ENCODE measurements at regions not wholly inside any gene's neighbourhood (a gene's known extent, or its start where the extent isn't known, plus 50 kb on each side); places are given as distances from the start of the nearest gene placed in this dataset.
"Not testable (repeated sequence)": the region's sequence is repeated elsewhere in the genome, so short reads cannot be mapped to it uniquely, and the experiment has no call there.

DNA sequence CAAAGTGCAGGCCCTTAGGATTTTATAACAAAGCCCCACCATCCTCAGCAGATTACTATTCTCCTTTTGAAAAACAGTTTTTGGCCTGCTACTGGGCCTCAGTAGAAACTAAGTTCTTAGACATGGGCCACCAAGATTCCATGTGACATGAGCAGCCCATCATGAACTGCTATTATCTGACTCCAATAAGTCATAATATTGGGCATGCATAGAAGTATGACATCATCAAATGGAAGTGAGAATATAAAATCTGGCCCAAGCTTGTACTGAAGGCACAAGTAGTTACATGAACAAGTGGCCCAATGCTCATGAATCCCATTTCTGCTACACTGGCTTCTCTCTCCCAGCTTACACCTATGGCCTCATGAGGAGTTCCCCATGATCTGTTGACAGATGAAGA is 404.8 kb downstream of the EPHA5 start:
- DNase-seq = no peak

DNA sequence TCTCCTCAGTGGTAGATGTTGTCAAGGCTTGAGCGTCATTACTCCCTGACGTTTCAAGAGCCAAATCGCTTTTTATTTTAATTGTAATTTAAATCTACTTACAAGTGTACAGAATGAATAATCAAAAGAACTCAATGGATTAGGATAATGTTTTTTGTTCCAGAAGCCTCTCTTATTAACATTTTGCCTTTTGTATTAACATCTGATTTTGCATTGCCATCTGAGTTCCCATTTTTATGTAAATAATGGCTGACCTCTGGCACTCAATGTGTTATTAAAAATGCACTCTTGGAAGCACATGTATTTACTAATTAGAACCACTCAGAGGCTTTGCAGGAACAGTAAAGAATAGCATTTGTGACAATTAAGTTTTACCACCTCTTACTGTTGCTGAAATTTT is 411.0 kb downstream of the EPHA5 start:
- DNase-seq = no peak

DNA sequence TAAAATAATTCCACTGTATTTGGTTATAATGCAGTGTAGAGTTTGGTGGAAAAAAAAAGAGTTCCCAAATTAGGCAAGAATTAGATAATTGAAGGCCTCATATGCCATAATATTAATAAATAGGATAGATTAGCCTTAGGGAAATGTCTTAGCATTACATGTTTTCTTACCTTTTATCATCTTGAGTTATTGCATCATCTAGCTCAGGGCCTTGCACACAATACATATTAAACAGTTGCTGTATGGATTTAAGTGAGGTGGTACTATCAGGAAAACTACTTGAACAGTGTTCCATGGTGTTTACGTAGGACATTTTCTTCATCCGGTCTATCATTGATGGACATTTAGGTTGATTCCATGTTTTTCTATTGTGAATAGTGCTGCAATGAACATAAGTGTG is 419.4 kb downstream of the EPHA5 start:
- DNase-seq = no peak

DNA sequence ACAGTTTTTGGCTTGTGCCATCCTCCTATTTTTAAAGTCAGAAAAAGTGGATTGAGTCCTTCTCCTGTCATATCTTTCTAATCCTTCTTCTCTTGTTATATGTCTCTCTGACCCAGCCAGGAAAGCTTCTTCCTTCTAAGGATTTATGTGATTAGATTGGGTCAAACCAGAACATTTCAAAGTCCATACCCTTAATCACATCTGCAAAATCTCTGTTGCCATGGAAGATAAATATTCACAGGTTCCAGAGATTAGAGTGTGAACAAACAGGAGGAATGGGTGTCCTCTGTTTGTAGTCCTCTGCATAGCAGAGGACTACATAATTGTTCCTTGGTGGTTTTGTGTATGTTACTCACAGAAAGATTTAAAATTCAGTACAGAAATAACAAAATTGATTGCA is 421.2 kb downstream of the EPHA5 start:
- DNase-seq = no peak

DNA sequence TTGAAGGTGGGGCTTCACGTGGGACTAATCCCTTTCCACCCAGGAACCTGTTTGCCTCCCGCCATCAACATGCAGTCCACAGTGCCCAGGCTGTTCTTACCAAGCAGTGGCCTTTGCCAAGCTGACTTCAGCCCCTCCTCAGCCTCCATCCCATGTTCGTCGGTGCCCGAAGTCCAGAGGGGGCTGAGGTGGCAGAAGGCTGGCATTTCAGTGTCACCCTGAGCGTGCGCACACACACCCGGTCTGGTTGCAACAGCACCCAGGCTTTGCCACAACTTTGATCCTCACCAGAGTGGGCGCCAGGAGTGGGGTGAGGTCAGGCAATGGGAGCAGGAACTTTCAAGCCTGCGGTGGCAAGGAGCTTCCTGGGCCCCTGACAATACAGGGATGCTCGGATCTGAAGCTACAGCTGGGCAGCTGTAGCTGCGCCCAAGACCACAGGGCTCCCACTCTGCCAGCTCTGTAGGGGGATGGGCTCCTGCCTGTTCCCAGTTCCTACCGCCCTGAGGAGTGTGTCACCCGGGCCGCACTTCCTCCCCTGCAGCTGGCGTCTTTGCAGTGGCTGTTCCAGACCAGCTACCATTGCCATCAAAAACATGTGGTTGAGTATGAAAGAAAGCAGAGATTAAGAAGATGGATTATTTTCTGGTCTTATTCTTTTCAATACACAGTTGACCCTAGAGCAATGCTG is 428.0 kb downstream of the EPHA5 start:
- no peak for DNase-seq

DNA sequence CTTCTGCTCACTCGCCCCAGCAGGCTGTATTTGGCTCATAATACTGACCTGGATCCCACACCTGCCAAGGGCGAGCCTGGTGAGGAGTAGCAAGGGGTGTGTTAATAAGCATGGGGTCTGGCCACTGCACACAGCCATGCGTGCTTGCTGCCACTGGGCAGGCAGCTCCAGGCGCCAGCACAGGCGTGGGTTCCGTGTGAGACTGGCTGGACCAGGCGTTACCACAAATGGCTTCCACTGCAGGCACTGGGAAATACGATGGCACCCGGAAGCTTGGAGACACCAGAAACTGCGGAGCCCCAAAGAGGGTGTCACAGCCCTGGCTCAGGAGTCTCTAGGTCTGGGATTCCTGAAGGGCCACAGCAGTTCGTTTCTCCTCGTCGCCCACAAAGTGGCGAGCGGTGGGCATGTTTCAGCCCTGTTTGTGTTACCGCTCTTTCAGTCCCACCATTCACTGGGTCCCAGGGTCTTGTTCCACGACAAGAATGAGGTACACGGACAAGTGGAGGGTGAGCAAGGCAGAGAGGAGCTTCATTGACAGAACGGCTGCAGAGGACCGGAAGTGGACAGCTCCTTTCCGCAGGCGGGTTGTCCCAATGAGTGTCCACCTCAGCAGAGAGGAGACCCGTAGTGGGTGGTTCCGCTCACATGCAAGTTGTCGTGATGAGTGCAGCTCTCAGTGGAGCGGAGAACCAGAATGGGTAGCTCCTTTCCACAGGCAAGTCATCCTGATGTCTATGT is 428.9 kb downstream of the EPHA5 start:
- DNase-seq = no peak

DNA sequence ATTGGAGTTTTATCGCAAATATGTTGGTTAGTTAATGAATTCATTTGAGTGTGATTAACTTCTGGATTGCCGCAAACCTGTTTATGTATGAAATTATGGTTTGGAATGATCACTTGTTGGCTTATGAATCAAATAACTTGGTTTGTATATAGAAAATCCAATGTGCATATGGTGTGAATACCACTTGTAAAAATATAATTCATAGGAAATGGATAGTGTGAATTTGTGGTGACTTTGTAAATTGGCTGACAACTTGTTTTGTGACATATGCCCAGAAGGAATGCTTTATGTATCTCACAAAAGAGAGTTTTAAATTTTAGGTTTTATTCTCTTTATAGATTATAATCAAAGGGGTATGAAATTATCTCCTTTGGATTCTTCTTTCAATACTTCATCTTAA is 436.2 kb downstream of the EPHA5 start:
- no peak for DNase-seq

DNA sequence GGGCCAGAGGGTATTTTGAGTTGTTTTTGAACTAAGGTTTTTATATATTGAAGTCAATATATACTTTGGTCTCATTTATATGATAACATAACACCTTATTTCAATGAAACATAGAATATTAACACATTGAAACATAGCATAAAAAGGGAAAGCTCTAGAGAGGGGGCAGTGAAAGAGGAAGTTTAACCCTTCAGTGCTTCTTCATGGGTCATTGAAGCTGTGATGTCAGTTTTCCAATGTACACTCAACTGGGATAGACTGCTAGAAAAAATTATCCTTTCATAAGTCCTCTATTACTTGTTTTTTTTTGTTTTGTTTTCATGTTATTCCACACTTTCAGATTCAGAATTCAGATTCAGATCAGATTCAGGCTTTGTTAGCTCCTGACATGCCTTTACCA is 442.7 kb downstream of the EPHA5 start:
- no peak for DNase-seq

DNA sequence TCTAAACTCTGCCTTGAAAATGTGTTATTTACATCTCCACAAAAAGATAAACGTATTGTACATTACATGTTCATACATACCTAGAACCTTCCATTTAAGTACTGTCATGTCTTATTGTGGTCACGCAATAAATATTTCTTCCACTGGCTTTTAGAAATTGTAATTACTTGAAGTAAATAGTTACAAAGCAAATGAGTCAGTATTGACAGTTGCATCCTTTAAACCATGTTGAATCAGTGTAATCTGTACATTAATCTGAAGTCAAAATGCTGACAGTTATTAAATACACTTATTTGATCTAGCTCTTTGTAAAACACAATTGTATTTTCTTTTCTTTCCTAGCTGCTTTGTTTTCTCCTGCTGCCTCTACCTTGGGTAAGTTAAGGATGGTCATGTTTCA is 446.7 kb downstream of the EPHA5 start:
- DNase-seq = no peak

DNA sequence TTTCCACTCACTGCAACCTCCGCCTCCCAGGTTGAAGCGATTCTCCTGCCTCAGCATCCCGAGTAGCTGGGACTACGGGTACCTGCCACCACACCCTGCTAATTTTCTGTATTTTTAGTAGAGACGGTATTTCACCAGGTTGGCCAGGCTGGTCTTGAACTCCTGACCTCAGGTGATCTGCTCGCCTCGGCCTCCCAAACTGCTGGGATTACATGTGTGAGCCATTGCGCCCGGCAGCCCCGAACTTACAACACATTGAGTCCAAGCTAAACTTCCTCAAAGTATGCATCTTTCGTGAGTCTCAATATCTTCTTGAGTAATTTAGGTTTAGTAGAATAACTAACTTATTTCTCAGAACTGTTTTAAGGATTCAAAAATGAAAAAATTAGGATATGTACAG is 447.2 kb downstream of the EPHA5 start:
- DNase-seq = not testable (repeated sequence)

DNA sequence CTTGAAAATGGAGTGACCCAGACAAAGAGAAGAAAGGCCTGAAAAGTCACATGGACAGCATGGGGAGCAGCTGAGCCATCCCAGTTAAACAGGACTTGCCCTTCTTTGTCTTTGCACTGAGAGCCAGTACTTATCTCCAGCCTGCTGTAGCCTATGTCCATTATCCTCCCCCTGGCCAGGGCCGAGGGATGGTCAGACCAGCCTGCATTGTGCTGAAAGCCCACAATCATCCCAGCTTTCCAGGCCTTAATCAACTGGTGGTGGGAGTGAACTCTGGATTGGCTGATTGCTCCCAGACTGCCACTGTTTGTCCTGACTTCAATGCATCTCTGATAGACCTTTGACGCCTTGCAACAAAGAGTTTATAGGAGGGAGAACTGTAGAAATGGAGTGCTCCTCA is 453.1 kb downstream of the EPHA5 start:
- DNase-seq = no peak

DNA sequence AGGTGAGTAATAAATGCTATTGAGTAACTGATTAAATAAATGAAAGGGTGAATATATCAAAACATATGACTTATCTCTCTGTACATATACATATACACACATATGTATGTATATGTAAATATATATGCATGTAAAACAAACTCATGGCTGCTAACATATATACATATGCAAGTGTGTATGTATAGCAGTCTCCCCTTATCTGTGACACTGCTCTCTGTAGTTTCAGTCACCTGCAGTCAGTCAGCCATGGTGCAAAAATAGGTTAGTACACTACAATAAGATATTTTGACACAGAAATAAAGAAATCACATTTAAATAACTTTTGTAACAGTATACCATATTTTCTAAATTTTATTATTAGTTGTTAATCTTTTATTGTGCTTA is 467.4 kb downstream of the EPHA5 start:
- DNase-seq = no peak

DNA sequence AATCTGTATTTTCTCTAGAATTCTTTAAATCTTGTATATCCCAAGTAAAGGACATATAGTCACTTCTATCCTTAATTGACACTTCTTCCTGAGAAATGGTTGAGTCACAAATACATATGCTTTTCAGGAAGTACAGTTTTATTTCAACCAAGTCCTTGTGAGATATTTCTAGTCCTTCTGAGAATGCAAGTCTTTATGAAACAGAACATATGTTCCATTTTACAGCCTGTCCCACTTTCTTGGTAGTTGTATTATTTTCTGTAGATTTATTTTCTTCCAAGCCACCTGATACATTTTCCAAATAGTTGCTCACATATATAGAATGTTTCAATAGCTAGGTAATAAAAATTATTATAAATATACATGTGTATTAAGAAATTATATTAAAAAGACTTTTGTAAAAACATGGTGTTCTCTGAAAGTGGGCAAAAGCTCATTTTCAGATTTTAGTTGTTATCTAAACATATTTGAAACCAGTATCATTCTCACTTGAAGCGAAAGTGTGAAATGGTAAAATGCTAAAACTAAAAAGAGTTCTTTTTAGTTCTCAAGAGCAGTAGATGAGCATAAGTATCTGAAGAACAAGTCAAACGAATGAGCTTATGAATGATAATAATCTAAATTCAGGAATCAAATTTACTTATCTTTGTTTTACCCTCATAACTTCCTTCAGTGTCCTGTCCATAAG is 468.0 kb downstream of the EPHA5 start:
- DNase-seq = no peak

DNA sequence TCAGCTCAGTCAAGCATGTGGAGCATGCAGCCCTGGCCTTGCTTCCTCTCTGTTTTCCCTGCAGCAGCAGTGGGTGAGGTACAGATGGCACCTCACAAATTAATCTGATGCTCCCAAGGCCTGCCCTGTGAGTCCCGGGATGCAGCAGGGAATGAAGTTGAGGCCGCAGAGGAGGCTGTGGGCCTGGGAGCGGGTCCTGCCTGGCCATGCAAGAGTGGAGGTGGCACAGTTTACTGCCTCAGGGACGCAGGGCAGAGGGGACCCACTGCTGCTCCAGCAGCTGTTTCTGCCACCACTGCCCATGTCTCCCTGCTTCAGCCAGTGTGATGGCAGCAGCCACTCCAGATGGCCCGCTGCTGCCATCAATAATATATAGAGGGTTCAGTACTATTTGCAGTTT is 474.6 kb downstream of the EPHA5 start:
- no peak for DNase-seq

DNA sequence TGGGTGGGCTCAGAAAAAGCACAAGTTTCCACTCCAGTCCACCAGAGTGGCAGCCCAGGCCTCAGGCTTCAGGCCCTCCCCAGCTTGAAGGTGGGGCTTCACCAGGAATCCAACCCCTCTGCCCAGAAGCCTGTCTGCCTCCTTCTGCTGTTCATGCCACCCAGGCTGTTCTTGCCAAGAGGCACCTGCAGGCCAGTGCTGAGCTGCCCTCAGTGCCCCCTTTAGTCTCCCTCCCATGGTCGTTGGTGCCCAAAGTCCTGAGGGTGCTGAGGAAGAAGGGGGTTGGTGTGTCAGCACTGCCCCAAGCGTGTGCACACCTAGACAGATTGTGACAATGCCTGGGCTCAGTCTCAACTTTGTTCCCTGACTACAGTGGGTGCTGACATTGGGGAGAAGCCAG is 475.3 kb downstream of the EPHA5 start:
- no peak for DNase-seq

DNA sequence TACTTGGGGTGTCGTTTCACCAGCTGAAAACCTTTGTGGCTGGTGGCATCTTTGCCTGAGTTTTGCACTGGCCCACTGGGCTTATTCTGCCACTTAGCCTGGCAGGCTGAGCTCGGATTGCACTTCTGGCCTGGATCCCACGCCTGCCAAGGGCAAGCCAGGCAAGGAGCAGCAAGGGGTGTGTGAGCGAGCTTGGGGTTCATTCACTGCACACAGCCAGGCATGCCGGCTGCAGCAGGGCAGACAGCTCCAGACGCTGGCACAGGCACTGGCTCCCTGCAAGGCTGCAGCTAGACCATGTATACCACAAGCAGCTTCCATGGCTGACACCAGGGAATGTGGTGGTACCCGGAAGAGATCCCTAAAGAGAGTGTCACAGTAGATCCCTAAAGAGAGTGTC is 476.3 kb downstream of the EPHA5 start:
- DNase-seq = no peak

DNA sequence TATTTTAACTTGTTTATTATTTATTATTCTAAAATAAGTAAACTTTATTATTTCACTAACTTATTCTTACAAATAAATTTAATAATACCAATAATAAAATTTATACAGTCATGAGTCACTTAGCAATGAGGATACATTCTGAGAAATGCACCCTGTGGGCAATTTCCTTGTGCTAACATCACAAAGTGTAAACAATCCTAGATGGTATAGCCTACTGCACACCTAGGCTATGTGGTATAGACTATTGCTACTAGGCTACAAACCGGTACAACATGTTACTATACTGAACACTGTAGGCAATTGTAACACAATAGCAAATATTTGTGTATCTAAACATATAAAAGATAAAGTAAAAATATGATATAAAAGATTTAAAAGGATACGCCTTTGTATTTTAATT is 479.5 kb downstream of the EPHA5 start:
- no peak for DNase-seq

DNA sequence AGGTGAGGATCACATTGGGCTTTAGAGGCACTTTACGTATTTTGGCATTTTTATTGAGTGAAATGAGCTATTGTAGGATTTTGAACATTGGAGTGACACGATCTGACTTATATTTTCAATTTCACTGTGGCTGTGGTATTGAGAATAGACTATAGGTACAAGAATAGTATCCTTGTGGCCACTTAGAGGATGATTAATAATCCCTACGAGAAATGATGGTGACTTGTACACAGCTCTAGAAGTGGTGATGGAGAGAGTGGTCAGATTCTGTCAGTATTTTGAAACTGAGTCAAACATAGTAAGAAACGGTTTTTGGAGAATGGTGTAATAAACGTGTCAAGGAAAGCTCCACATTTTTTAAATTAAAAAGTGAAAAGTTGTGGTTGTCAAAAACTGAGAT is 494.7 kb downstream of the EPHA5 start:
- no peak for DNase-seq

DNA sequence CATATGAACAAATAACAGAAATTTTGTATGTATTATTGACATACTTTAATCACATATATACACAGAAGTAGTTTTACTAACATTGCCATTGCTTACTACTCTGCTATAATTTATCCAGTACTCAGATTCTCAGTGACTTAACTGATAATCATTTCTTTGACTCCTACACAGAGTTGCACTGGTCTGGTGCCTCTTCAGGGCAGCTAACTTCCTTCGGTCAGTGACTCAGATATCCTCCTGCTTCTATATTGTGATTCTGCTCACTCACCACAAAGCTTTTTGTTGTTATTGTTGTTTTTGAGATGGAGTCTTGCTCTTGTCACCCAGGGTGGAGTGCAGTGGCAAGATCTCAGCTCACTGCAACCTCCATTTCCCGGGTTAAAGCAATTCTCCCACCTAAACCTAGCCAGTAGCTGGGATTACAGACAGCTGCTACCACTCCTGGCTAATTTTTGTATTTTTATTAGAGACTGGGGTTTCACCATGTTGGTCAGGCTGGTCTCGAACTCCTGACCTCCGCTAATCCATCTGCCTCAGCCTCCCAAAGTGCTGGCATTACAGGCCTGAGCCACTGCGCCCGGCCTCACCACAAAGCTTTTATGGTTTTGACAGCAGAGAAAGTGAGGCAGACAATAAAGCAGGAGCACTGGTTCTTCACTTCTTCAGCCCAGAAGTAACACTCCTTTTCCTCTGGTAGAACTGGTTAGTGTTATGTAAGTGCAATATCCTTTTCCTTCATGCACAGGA is 499.3 kb downstream of the EPHA5 start:
- no peak for DNase-seq

DNA sequence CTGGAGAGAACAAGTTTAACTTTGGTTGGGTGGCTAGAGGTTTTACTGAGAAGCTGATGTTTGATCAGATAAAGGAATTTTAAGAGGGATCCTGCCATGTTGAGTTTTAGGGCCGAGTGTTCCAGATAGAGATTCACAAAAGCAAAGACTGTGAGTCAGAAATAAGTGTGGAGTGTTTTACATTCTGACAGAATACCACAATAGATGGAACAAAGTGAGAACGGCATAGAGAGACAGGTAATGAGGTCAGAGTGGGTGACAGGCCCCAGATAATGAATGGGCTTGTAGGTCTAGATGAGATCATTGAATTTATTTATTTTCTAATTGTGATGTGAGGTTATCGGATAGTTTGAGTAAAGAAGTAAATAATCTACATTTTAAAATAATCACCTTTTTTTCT is 502.6 kb downstream of the EPHA5 start:
- DNase-seq = no peak

DNA sequence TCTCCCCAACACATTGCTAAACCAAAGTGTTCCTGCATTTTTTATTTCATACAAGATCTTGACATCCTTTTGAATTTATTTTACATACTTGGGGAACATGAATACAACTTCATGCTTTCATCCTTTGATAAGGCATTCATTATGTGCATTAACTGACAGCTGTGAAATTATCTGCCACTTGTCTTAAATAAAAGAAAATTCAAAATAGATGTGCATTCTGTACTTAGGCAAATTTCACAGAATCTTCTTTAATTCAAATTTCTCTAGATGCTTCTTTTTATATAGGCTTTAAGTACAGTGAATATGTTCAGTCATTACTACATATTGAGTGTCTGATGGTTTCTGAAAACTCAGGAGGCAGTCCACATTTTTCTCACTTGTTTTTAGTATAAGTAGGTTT is 518.1 kb downstream of the EPHA5 start:
- no peak for DNase-seq

DNA sequence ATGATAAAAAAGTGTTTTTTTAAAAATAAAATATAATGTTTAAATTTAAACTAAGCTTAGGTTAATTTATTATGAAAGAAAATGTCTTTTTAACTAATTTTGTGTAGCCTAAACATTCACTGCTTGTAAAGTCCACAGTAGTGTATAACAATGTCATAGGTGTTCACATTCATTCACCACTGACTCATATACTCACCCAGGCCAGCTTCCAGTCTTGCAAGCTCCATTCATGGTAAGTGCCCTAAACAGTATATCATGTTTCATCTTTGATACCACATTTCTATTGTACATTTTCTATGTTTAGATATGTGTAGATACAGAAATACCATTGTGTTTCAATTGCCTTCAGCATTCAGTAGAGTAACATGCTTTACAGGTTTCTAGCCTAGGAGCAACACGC is 530.3 kb downstream of the EPHA5 start:
- no peak for DNase-seq

DNA sequence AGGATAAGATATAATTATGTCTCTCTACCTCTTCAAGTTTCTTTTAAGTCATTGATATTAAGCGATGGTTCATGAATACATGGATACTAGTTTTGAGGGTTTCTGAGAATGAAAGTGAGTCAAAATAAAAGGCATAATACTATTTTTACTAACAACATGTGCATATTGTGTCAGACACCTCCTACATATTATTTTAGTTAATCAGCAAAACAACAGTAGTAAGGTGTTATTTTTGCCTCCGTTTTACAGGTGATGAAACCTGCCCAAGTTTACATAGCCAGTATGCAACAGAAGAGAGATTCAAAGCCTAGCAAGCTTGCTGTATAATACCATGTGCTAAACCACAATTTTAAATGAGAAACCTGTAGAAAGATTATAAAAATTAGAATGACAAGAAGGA is 544.1 kb downstream of the EPHA5 start:
- no peak for DNase-seq

DNA sequence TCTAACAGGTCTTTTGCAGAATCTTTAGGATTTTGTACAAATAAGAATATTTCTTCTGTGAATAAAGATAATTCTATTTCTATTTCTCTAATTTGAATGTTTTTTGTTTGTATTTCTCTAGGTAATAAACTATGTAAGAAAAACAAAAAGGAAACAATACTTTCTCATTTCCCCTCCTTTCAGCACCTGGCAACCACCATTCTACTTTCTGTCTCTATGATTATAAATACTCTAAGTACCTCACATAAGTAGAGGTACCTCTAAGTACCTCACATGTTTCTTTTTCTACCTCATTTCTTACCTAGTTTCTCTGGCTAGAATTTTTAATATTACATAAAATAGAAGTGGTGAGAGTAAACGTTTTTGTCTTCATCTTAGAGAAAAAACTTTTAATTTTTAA is 550.0 kb downstream of the EPHA5 start:
- no peak for DNase-seq

Measured in NCI-H2227 treated with DMSO at 0.1 percent for 48 hours (cell line).